DND-41 (cell line): ENCODE measurements at regions not wholly inside any gene's neighbourhood (a gene's known extent, or its start where the extent isn't known, plus 50 kb on each side); places are given as distances from the start of the nearest gene placed in this dataset.

Experiments
- EZH2 ChIP-seq: IDR thresholded peaks from 3 replicates; pipeline ENCODE4 v1.6.1; 2012; ENCODE audit warnings: borderline replicate concordance, low read depth, mild to moderate bottlenecking, moderate library complexity, low read length, inconsistent platforms; ENCODE audit not compliant: severe bottlenecking
- TF ChIP-seq, protein P1 (sequence below): IDR thresholded peaks from 2 replicates; pipeline ENCODE4 v1.5.1; 2012; ENCODE audit warnings: borderline replicate concordance, low read length, moderate library complexity, mild to moderate bottlenecking; ENCODE audit not compliant: poor library complexity, severe bottlenecking; ENCODE audit errors: extremely low read depth

DNA sequence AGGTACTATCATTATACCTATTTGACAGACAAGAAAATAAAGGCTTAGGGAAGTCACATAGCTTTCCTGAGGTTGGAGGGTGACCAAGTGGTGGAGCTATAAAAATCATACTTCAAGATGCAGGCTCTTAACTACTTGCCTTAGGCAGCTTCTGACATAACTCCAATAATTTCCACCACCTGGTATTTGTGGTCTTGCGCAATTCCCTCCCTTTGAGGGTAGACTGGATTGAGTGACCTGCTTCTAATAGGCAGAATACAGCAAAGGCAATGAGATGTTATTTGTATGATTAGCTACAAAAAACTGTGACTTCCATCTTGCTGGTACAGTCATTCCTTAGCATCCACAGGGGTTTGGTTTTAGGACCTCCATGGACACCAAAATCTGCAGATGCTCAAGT is 385.5 kb downstream of the TMEM114 start:
- no peak for TF ChIP-seq EZH2
- TF ChIP-seq, protein P1, sequence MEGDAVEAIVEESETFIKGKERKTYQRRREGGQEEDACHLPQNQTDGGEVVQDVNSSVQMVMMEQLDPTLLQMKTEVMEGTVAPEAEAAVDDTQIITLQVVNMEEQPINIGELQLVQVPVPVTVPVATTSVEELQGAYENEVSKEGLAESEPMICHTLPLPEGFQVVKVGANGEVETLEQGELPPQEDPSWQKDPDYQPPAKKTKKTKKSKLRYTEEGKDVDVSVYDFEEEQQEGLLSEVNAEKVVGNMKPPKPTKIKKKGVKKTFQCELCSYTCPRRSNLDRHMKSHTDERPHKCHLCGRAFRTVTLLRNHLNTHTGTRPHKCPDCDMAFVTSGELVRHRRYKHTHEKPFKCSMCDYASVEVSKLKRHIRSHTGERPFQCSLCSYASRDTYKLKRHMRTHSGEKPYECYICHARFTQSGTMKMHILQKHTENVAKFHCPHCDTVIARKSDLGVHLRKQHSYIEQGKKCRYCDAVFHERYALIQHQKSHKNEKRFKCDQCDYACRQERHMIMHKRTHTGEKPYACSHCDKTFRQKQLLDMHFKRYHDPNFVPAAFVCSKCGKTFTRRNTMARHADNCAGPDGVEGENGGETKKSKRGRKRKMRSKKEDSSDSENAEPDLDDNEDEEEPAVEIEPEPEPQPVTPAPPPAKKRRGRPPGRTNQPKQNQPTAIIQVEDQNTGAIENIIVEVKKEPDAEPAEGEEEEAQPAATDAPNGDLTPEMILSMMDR = no peak
